ENCODE measurements at regions not wholly inside any gene's neighbourhood (a gene's known extent, or its start where the extent isn't known, plus 50 kb on each side); places are given as distances from the start of the nearest gene placed in this dataset.
"Not testable (repeated sequence)": the region's sequence is repeated elsewhere in the genome, so short reads cannot be mapped to it uniquely, and the experiment has no call there.

- Histone ChIP-seq H3K4me1 (ENCODE audit: insufficient read depth, low read length, severe bottlenecking) (no peaks in the 10 kb centered on the region), H3K27me3 (ENCODE audit: insufficient read depth, low read length) (no peaks in the 10 kb centered on the region), H3K4me3 (ENCODE audit: low read depth, low read length, poor library complexity, severe bottlenecking) (no peak overlapping the region), H3F3A (ENCODE audit: insufficient read depth, low read length) (no peaks in the 10 kb centered on the region), H3K79me2 (ENCODE audit: insufficient read depth, low read length) (no peaks in the 10 kb centered on the region), H3K9me2 (ENCODE audit: low read depth, low read length) (no peaks in the 10 kb centered on the region), H3K27ac (ENCODE audit: low read depth, low read length, poor library complexity, severe bottlenecking) (no peak overlapping the region), H2AFZ (ENCODE audit: low read length) (no peak overlapping the region), H4K20me1 (ENCODE audit: insufficient read depth, low read length) (no peaks in the 10 kb centered on the region), H3K9ac (ENCODE audit: low read length) (no peak overlapping the region), H3K36me3 (ENCODE audit: insufficient read depth, low read length) (no peaks in the 10 kb centered on the region), H3K9me3 (ENCODE audit: low read length) (no peaks in the 10 kb centered on the region), H3K4me2 (ENCODE audit: low read length) (no peak overlapping the region)
- TF ChIP-seq CTCF (IDR thresholded peaks at IDR 0.05; ENCODE audit: low read length): no peak
Measured at GRCh38 chr2:191500884-191501560, 176.9 kb upstream of the NABP1 start.

GRCh38 chr2:191501561-191502168 lies 176.3 kb upstream of the NABP1 start:
- no peak overlapping the region for H3K9ac ChIP-seq (ENCODE audit: low read length)
- H3K4me3 ChIP-seq (ENCODE audit: low read depth, low read length, poor library complexity, severe bottlenecking): no peak overlapping the region
- TF ChIP-seq EZH2 (IDR thresholded peaks at IDR 0.05; ENCODE audit: borderline replicate concordance, low read length) (no peak), CTCF (IDR thresholded peaks at IDR 0.05; ENCODE audit: low read length) (no peak)
- no peak overlapping the region for H3K27ac ChIP-seq (ENCODE audit: low read depth, low read length, poor library complexity, severe bottlenecking)
- no peaks in the 10 kb centered on the region for H3K79me2 ChIP-seq (ENCODE audit: insufficient read depth, low read length)
- no peaks in the 10 kb centered on the region for H3K4me1 ChIP-seq (ENCODE audit: insufficient read depth, low read length, severe bottlenecking)
- H3K9me2 ChIP-seq (ENCODE audit: low read depth, low read length): no peaks in the 10 kb centered on the region
- no peaks in the 10 kb centered on the region for H3K36me3 ChIP-seq (ENCODE audit: insufficient read depth, low read length)
- no peak overlapping the region for H2AFZ ChIP-seq (ENCODE audit: low read length)
- no peak overlapping the region for H3K4me2 ChIP-seq (ENCODE audit: low read length)
- H4K20me1 ChIP-seq (ENCODE audit: insufficient read depth, low read length): no peaks in the 10 kb centered on the region
- no peaks in the 10 kb centered on the region for H3K9me3 ChIP-seq (ENCODE audit: low read length)
- no peaks in the 10 kb centered on the region for H3K27me3 ChIP-seq (ENCODE audit: insufficient read depth, low read length)
- no peaks in the 10 kb centered on the region for H3F3A ChIP-seq (ENCODE audit: insufficient read depth, low read length)

GRCh38 chr2:191506515-191506914 lies 171.4 kb upstream of the NABP1 start:
- H3K9me2 ChIP-seq (ENCODE audit: low read depth, low read length): no peaks in the 10 kb centered on the region
- H3K36me3 ChIP-seq (ENCODE audit: insufficient read depth, low read length): no peaks in the 10 kb centered on the region
- no peak overlapping the region for H2AFZ ChIP-seq (ENCODE audit: low read length)
- H3K79me2 ChIP-seq (ENCODE audit: insufficient read depth, low read length): no peaks in the 10 kb centered on the region
- H3K9ac ChIP-seq (ENCODE audit: low read length): no peak overlapping the region
- H3F3A ChIP-seq (ENCODE audit: insufficient read depth, low read length): no peaks in the 10 kb centered on the region
- no peaks in the 10 kb centered on the region for H3K9me3 ChIP-seq (ENCODE audit: low read length)
- no peaks in the 10 kb centered on the region for H3K27me3 ChIP-seq (ENCODE audit: insufficient read depth, low read length)
- H4K20me1 ChIP-seq (ENCODE audit: insufficient read depth, low read length): no peaks in the 10 kb centered on the region
- no peak overlapping the region for H3K4me3 ChIP-seq (ENCODE audit: low read depth, low read length, poor library complexity, severe bottlenecking)
- H3K4me2 ChIP-seq (ENCODE audit: low read length): no peak overlapping the region
- H3K27ac ChIP-seq (ENCODE audit: low read depth, low read length, poor library complexity, severe bottlenecking): no peak overlapping the region
- TF ChIP-seq EZH2 (IDR thresholded peaks at IDR 0.05; ENCODE audit: borderline replicate concordance, low read length) (no peak), CTCF (IDR thresholded peaks at IDR 0.05; ENCODE audit: low read length) (no peak)
- H3K4me1 ChIP-seq (ENCODE audit: insufficient read depth, low read length, severe bottlenecking): no peaks in the 10 kb centered on the region

- not testable (repeated sequence) for H3K27ac ChIP-seq (ENCODE audit: low read depth, low read length, poor library complexity, severe bottlenecking); H2AFZ ChIP-seq (ENCODE audit: low read length); H3K79me2 ChIP-seq (ENCODE audit: insufficient read depth, low read length); H3K4me1 ChIP-seq (ENCODE audit: insufficient read depth, low read length, severe bottlenecking); H3K9me3 ChIP-seq (ENCODE audit: low read length); H3K9me2 ChIP-seq (ENCODE audit: low read depth, low read length); H3K9ac ChIP-seq (ENCODE audit: low read length); H3F3A ChIP-seq (ENCODE audit: insufficient read depth, low read length); H3K4me2 ChIP-seq (ENCODE audit: low read length); H4K20me1 ChIP-seq (ENCODE audit: insufficient read depth, low read length); H3K36me3 ChIP-seq (ENCODE audit: insufficient read depth, low read length); H3K27me3 ChIP-seq (ENCODE audit: insufficient read depth, low read length); H3K4me3 ChIP-seq (ENCODE audit: low read depth, low read length, poor library complexity, severe bottlenecking)
Measured at GRCh38 chr2:191507252-191507853, 170.6 kb upstream of the NABP1 start.
